Epithelial cell of esophagus (primary cell): ENCODE measurements at regions not wholly inside any gene's neighbourhood (a gene's known extent, or its start where the extent isn't known, plus 50 kb on each side); places are given as distances from the start of the nearest gene placed in this dataset.

Experiments
- DNase-seq: peaks from one replicate; pipeline ENCODE4 v3.0.0; 2010; ENCODE audit warnings: low read depth
- H3K4me3 ChIP-seq: 2 replicates; pipeline ENCODE4 v1.5.1; 2011; ENCODE audit warnings: mild to moderate bottlenecking, low read length, control low read depth
- TF ChIP-seq, protein P1 (sequence below): IDR thresholded peaks from 2 replicates; pipeline ENCODE4 v1.5.1; 2011; ENCODE audit warnings: low read depth, mild to moderate bottlenecking, low read length, control low read depth, inconsistent platforms; ENCODE audit not compliant: insufficient read depth; ENCODE audit errors: missing control alignments

DNA sequence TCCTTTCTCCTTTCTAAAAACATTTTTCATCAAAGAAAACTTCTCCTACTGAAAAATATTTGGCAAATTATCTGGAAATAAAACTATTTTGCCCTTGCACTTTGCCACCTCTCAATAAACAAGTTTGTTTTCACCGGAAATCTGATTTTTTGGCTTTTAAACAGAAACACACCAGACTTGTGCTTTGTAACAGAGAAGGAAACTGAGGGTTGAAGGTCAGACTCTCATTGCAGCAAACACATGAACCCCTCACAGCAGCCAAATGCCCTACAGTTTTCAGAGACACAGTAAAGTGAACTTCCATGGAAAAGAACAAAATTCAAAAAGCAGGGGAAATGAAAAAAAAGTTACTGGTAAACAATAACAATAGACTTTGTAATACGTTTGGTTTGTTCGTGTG is 95.6 kb upstream of the WDR17 start:
- H3K4me3 ChIP-seq: no peak overlapping the region
- no peak for DNase-seq
- TF ChIP-seq, protein P1, sequence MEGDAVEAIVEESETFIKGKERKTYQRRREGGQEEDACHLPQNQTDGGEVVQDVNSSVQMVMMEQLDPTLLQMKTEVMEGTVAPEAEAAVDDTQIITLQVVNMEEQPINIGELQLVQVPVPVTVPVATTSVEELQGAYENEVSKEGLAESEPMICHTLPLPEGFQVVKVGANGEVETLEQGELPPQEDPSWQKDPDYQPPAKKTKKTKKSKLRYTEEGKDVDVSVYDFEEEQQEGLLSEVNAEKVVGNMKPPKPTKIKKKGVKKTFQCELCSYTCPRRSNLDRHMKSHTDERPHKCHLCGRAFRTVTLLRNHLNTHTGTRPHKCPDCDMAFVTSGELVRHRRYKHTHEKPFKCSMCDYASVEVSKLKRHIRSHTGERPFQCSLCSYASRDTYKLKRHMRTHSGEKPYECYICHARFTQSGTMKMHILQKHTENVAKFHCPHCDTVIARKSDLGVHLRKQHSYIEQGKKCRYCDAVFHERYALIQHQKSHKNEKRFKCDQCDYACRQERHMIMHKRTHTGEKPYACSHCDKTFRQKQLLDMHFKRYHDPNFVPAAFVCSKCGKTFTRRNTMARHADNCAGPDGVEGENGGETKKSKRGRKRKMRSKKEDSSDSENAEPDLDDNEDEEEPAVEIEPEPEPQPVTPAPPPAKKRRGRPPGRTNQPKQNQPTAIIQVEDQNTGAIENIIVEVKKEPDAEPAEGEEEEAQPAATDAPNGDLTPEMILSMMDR: no peak

DNA sequence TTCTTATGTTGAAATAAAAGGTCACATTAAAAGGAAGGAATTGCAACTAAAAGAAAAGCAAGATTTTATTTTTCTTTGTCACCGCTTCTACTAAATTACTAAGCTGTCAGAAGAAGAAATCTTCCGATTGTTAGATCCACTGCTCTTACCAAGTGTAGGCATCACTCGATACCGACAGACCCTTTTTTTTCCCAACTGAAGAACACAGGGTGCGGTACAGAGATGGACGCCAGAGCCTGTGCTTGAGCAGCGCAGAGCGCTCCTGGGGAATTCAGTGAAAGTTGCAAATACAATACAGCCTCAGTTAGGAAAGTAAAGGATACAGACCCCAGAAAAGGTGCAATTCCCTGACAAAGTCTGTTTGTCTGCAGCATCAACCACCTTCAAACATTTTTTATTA is 94.9 kb upstream of the WDR17 start:
- DNase-seq: no peak

GRCh38 chr4:175971388-175972179 is 94.1 kb upstream of the WDR17 start:
- TF ChIP-seq, protein P1: no peak
- H3K4me3 ChIP-seq: no peak overlapping the region
- no peak for DNase-seq

More for the DNA sequence above, 94.9 kb upstream of the WDR17 start:
- TF ChIP-seq, protein P1: no peak
- H3K4me3 ChIP-seq: no peak overlapping the region

DNA sequence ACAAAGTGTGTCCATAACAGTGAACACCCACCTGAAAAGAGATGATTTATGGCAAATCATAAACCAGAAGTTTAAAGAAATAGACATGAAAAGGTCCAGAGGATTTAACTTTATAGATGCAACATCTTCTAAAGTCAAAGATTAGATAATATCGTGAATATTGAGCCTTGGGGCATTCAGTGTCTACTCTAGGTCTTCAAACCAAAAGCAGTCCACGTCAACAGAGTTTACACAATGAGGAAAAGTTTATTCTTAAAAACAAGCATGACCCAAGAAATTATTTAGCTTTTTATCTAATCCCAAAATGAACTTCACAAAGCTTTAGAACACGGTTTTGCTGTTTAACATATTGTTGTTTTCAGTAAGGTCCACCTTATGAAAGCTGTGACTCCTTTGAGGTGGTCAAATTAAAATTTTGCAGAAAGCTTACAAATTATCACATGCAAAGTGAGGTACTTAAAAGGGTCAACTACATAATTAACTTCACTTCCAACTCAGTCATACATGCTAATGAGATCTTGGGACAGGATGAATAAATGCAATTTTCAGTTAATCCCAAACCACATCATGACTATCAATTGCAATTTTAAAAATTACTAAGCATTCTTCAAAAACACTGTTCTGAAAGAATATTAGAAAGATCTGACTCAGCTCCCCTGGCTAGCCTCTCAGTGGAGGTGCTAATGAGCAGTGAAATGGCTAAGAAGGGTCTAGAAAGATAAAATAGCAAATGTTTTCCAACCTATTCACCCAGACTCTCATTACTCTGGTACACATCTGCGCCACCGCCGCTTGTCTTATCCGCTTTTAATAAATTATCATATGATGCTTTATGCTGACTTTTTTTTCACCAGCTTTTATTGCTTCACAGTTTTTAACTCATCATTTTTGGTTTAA is 92.4 kb upstream of the WDR17 start:
- H3K4me3 ChIP-seq: no peak overlapping the region
- DNase-seq: no peak
- TF ChIP-seq, protein P1: no peak

DNA sequence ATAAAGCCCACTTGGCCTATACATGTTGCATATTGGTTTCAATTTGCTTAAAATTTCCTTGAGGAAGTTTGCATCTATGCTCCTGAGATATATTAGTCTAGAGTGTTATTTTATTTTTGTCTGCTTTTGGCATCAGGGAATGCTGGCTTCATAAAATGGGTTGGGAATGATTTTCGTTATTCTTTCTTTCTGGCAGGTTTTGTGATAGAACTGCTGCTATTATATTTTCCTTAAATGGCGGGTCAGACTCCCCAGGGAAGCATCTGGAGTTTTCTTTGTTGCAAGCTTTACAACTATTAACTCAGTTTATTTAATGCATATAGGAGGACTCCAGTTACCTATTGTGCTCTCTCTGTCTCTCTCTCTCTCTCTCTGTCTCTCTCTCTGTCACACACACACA is 82.0 kb upstream of the WDR17 start:
- H3K4me3 ChIP-seq: no peak overlapping the region
- no peak for DNase-seq
- TF ChIP-seq, protein P1: no peak

- DNase-seq: no peak
- TF ChIP-seq, protein P1: no peak
- H3K4me3 ChIP-seq: no peak overlapping the region
Observed at GRCh38 chr4:175986668-175987067, 79.0 kb upstream of the WDR17 start.
